H1 (cell line): ENCODE measurements at regions not wholly inside any gene's neighbourhood (a gene's known extent, or its start where the extent isn't known, plus 50 kb on each side); places are given as distances from the start of the nearest gene placed in this dataset.

Source experiments
- CTCF ChIA-PET: fragments of 300-600 bp; sonication (Branson Sonifier 250); formaldehyde crosslinking; loops from one replicate; lab custom pipeline; 2021; ENCODE audit not compliant: partially characterized antibody; lab: Charles Lee
- POLR2A ChIA-PET: fragments of 300-600 bp; sonication (Branson Sonifier 250); formaldehyde crosslinking; loops from one replicate; lab custom pipeline; 2021; ENCODE audit warnings: inconsistent platforms; ENCODE audit not compliant: partially characterized antibody; lab: Charles Lee
- DNase-seq, 2 experiments: peaks; one replicate each; pipeline versions ENCODE4 v3.0.0 to v3.0.0-alpha.2; 2010 to 2022; ENCODE audit warnings: low spot score in 2 of 2, low read depth in 1 of 2, mixed read lengths in 1 of 2
- FAIRE-seq: peaks from 2 replicates; lab custom pipeline; 2011; peaks lifted over from hg19 to GRCh38; lab: Jason Lieb, UNC
- H2AFZ ChIP-seq: 2 replicates; pipeline ENCODE4 v1.8.1; 2012; ENCODE audit warnings: low read length, inconsistent platforms
- H2AK5ac ChIP-seq: 2 replicates; pipeline ENCODE4 v1.6.1; 2013; ENCODE audit warnings: low read depth, low read length
- H2BK120ac ChIP-seq: replicated peaks from 2 replicates; pipeline ENCODE3; 2013; ENCODE audit warnings: low read depth, low read length, inconsistent platforms
- H2BK12ac ChIP-seq: 2 replicates; pipeline ENCODE4 v1.6.1; 2013; ENCODE audit warnings: low read depth, low read length
- H2BK15ac ChIP-seq: 2 replicates; pipeline ENCODE4 v1.6.1; 2013; ENCODE audit warnings: low read length
- H2BK20ac ChIP-seq: 2 replicates; pipeline ENCODE4 v1.6.1; 2013; ENCODE audit warnings: low read length
- H2BK5ac ChIP-seq: 2 replicates; pipeline ENCODE4 v1.6.1; 2013; ENCODE audit warnings: low read depth, low read length
- H3K14ac ChIP-seq: 2 replicates; pipeline ENCODE4 v1.6.1; 2013; ENCODE audit warnings: inconsistent platforms; ENCODE audit not compliant: insufficient read length
- H3K18ac ChIP-seq: 2 replicates; pipeline ENCODE4 v1.6.1; 2013; ENCODE audit warnings: low read length; ENCODE audit errors: extremely low read depth
- H3K23ac ChIP-seq: 2 replicates; pipeline ENCODE4 v1.6.1; 2013; ENCODE audit warnings: inconsistent platforms; ENCODE audit not compliant: insufficient read length
- H3K23me2 ChIP-seq: 2 replicates; pipeline ENCODE4 v1.6.1; 2013; ENCODE audit warnings: low read depth, low read length
- H3K27ac ChIP-seq: 2 replicates; pipeline ENCODE4 v1.6.1; 2011; ENCODE audit warnings: low read depth, low read length, inconsistent platforms
- H3K27me3 ChIP-seq, 4 experiments: replicated peaks in 1 of 4; 1 replicate in 1 of 4; 2 replicates in 3 of 4; pipeline versions ENCODE4 v1.6.1 to v1.8.1; 2011 to 2013; ENCODE audit warnings: low read length in 3 of 4, mild to moderate bottlenecking in 3 of 4, inconsistent platforms in 2 of 4, mixed read lengths in 2 of 4, moderate library complexity in 1 of 4; ENCODE audit not compliant: control insufficient read depth in 3 of 4, insufficient read depth in 3 of 4; ENCODE audit errors: extremely low read depth in 1 of 4
- H3K36me3 ChIP-seq, 4 experiments: 2 replicates each; pipeline versions ENCODE4 v1.6.1 to v1.8.1; 2011 to 2013; ENCODE audit warnings: mild to moderate bottlenecking in 4 of 4, low read length in 3 of 4, moderate library complexity in 2 of 4, control low read depth in 1 of 4, inconsistent platforms in 1 of 4; ENCODE audit not compliant: insufficient read depth in 4 of 4, control insufficient read depth in 2 of 4
- H3K4ac ChIP-seq: replicated peaks from 2 replicates; pipeline ENCODE3; 2013; ENCODE audit warnings: low read length, low read depth, mixed read lengths, inconsistent platforms; ENCODE audit not compliant: insufficient read length
- H3K4me1 ChIP-seq, 4 experiments: replicated peaks in 1 of 4; 1 replicate in 1 of 4; 2 replicates in 3 of 4; pipeline versions ENCODE4 v1.6.1 to v1.8.1; 2011 to 2013; ENCODE audit warnings: low read length in 3 of 4, inconsistent platforms in 2 of 4, mixed read lengths in 1 of 4; ENCODE audit not compliant: insufficient read depth in 4 of 4, control insufficient read depth in 3 of 4
- H3K4me2 ChIP-seq, 2 experiments: 2 replicates each; pipeline versions ENCODE4 v1.6.1 to v1.8.1; 2011 to 2013; ENCODE audit warnings: low read depth in 2 of 2, low read length in 2 of 2, control low read depth in 1 of 2, inconsistent platforms in 1 of 2, mild to moderate bottlenecking in 1 of 2; ENCODE audit not compliant: insufficient read depth in 1 of 2
- H3K4me3 ChIP-seq, 4 experiments: fragments of 200-600, 300-600 bp in 1 of 4; sonication (generic), shearing (Covaris generic), sonication (Bioruptor Twin) in 1 of 4; 2 replicates each; pipeline versions ENCODE4 v1.5.1 to v1.8.1; 2011 to 2016; ENCODE audit warnings: low read length in 4 of 4, low read depth in 3 of 4, control low read depth in 2 of 4, inconsistent platforms in 2 of 4, mild to moderate bottlenecking in 2 of 4, mixed read lengths in 1 of 4, moderate library complexity in 1 of 4; ENCODE audit not compliant: insufficient read depth in 2 of 4; ENCODE audit errors: extremely low read depth in 1 of 4
- H3K56ac ChIP-seq: replicated peaks from 2 replicates; pipeline ENCODE3; 2013; ENCODE audit warnings: low read depth, mild to moderate bottlenecking, mixed read lengths, low read length, inconsistent platforms; ENCODE audit not compliant: insufficient read length
- H3K79me1 ChIP-seq: 2 replicates; pipeline ENCODE4 v1.6.1; 2013; ENCODE audit warnings: low read depth, low read length, control low read depth
- H3K79me2 ChIP-seq, 2 experiments: 2 replicates each; pipeline versions ENCODE4 v1.6.1 to v1.8.1; 2012 to 2013; ENCODE audit warnings: low read length in 2 of 2, mild to moderate bottlenecking in 2 of 2, inconsistent platforms in 1 of 2; ENCODE audit not compliant: insufficient read depth in 2 of 2, control insufficient read depth in 1 of 2
- H3K9ac ChIP-seq, 4 experiments: replicated peaks in 1 of 4; 1 replicate in 1 of 4; 2 replicates in 3 of 4; pipeline versions ENCODE4 v1.6.1 to v1.8.1; 2011 to 2013; ENCODE audit warnings: low read depth in 3 of 4, low read length in 3 of 4, control low read depth in 2 of 4, mild to moderate bottlenecking in 2 of 4, moderate library complexity in 2 of 4, inconsistent platforms in 1 of 4; ENCODE audit errors: extremely low read depth in 1 of 4
- H3K9me3 ChIP-seq, 2 experiments: 2 replicates each; pipeline versions ENCODE4 v1.6.1 to v1.8.1; 2012 to 2013; ENCODE audit warnings: mild to moderate bottlenecking in 2 of 2, moderate library complexity in 2 of 2, control low read depth in 1 of 2, inconsistent platforms in 1 of 2, low read depth in 1 of 2, low read length in 1 of 2, mixed read lengths in 1 of 2; ENCODE audit not compliant: insufficient read depth in 2 of 2
- H4K20me1 ChIP-seq, 2 experiments: replicated peaks in 1 of 2; 2 replicates each; pipeline versions ENCODE3 to v1.8.1; 2011 to 2013; ENCODE audit warnings: inconsistent platforms in 2 of 2, low read length in 2 of 2, mild to moderate bottlenecking in 1 of 2; ENCODE audit not compliant: insufficient read depth in 2 of 2, control insufficient read depth in 1 of 2
- H4K5ac ChIP-seq: 2 replicates; pipeline ENCODE4 v1.6.1; 2013; ENCODE audit warnings: low read length, low read depth, mixed read lengths, inconsistent platforms; ENCODE audit not compliant: insufficient read length
- H4K8ac ChIP-seq: 2 replicates; pipeline ENCODE4 v1.8.0; 2013; ENCODE audit warnings: mild to moderate bottlenecking, moderate library complexity, low read length, inconsistent platforms; ENCODE audit not compliant: insufficient read depth; ENCODE audit errors: extremely low read depth
- H4K91ac ChIP-seq: replicated peaks from 2 replicates; pipeline ENCODE3; 2013; ENCODE audit warnings: low read length, mixed read lengths, inconsistent platforms; ENCODE audit not compliant: insufficient read length
- CBX8 ChIP-seq: fragments of 300-800, 300-1000 bp; sonication (generic); IDR thresholded peaks from 2 replicates; pipeline ENCODE4 v1.7.1; 2016; ENCODE audit warnings: low read depth, low read length, borderline replicate concordance
- RNF2 ChIP-seq: fragments of 200-900, 300-1000 bp; sonication (generic); IDR thresholded peaks from 2 replicates; pipeline ENCODE4 v1.7.1; 2016; ENCODE audit warnings: borderline replicate concordance, low read depth, mild to moderate bottlenecking, antibody characterized with exemption, low read length; ENCODE audit not compliant: poor library complexity, severe bottlenecking; ENCODE audit errors: missing control alignments
- TCF12 ChIP-seq: IDR thresholded peaks from 2 replicates; pipeline ENCODE4 v1.6.1; 2011; ENCODE audit warnings: low read depth, mild to moderate bottlenecking, low read length
- WGBS, 2 experiments: shearing (Covaris generic) in 1 of 2; methylation state at CpG; one replicate each; pipeline versions ENCODE4 v1.1.6 to v1.1.7; 2013 to 2015; ENCODE audit warnings: low lambda C conversion rate in 2 of 2, mixed read lengths in 2 of 2, inconsistent platforms in 1 of 2, low coverage in 1 of 2, missing lambda C conversion rate in 1 of 2; ENCODE audit not compliant: insufficient replicate concordance in 2 of 2, insufficient coverage in 1 of 2, insufficient read length in 1 of 2; ENCODE audit errors: extremely low coverage in 1 of 2, missing lambda C conversion rate in 1 of 2; 5-methylcytosine and 5-hydroxymethylcytosine counted together

- no peak for DNase-seq
These were observed 470.1 kb upstream of the ADARB2 start for GRCh38 chr10:2207246-2207922.

More at GRCh38 chr10:2207246-2207922, 470.1 kb upstream of the ADARB2 start:
- H4K5ac ChIP-seq = no peak overlapping the region
- ChIA-PET POLR2A (no interaction called here), CTCF (interaction anchor here (0.8 kb wide), 1 partner anchor 69 kb away, joined by 4 read pairs; no protein-coding TSS in a partner anchor)
- no peaks in the 10 kb centered on the region for H3K79me1 ChIP-seq
- H2BK20ac ChIP-seq = peak overlapping the region; percentile 94; the same call in 1 of the 2 replicates
- H3K36me3 ChIP-seq = no peaks in the 10 kb centered on the region
- no peak overlapping the region for H4K8ac ChIP-seq
- H2BK120ac ChIP-seq = no peak overlapping the region
- H2BK5ac ChIP-seq = no peak overlapping the region
- H2AK5ac ChIP-seq = no peak overlapping the region
- no peaks in the 10 kb centered on the region for H3K79me2 ChIP-seq
- H3K4me2 ChIP-seq = no peak overlapping the region
- no peak overlapping the region for H3K56ac ChIP-seq
- no peaks in the 10 kb centered on the region for H3K9me3 ChIP-seq
- 97% methylated on average over 27 of the region's 27 CpGs; no CpG with 5 or more reads in 1 of the 2 experiments for WGBS, 2 experiments
- H3K27me3 ChIP-seq = no peaks in the 10 kb centered on the region
- no peak overlapping the region for H3K18ac ChIP-seq
- H3K4me3 ChIP-seq = no peak overlapping the region
- H4K91ac ChIP-seq = no peak overlapping the region
- FAIRE-seq = no peak
- no peaks in the 10 kb centered on the region for H4K20me1 ChIP-seq
- H2BK12ac ChIP-seq = peak overlapping the region; percentile 90; the same call in 1 of the 2 replicates
- no peak overlapping the region for H2BK15ac ChIP-seq
- peaks cover 3% of the 10 kb centered on the region; the same call in 1 of the 2 replicates for H3K23me2 ChIP-seq
- H3K27ac ChIP-seq = no peak overlapping the region
- no peak overlapping the region for H3K14ac ChIP-seq
- H2AFZ ChIP-seq = no peak overlapping the region
- H3K9ac ChIP-seq = no peak overlapping the region
- H3K4ac ChIP-seq = no peak overlapping the region
- TF ChIP-seq CBX8 (no peak), RNF2 (no peak), TCF12 (no peak)
- no peak overlapping the region for H3K23ac ChIP-seq
- H3K4me1 ChIP-seq = peaks cover 0 to 12% (median 7%) of the 10 kb centered on the region in 4 experiments; a peak in 4 of 7 replicates
